ENCODE measurements at regions not wholly inside any gene's neighbourhood (a gene's known extent, or its start where the extent isn't known, plus 50 kb on each side); places are given as distances from the start of the nearest gene placed in this dataset.
"Not testable (repeated sequence)": the region's sequence is repeated elsewhere in the genome, so short reads cannot be mapped to it uniquely, and the experiment has no call there.

GRCh38 chr2:49845021-49845420 is 690.7 kb upstream of the FSHR start:
- DNase-seq (ENCODE audit: low read depth), result no peak
- H3K4me3 ChIP-seq (ENCODE audit: low read depth, low read length), result no peak overlapping the region
- no peak for TF ChIP-seq CTCF (IDR thresholded peaks at IDR 0.05; ENCODE audit: insufficient read depth, low read depth, low read length, missing control alignments)

- DNase-seq (ENCODE audit: low read depth); H3K4me3 ChIP-seq (ENCODE audit: low read depth, low read length): not testable (repeated sequence)
Observed at GRCh38 chr2:49844113-49844512, 689.8 kb upstream of the FSHR start.

GRCh38 chr2:49843314-49843713 is 689.0 kb upstream of the FSHR start:
- H3K4me3 ChIP-seq (ENCODE audit: low read depth, low read length), result no peak overlapping the region
- DNase-seq (ENCODE audit: low read depth), result no peak
- peak; percentile 15 for TF ChIP-seq CTCF (IDR thresholded peaks at IDR 0.05; ENCODE audit: insufficient read depth, low read depth, low read length, missing control alignments)

GRCh38 chr2:49840428-49840975 is 686.2 kb upstream of the FSHR start:
- DNase-seq (ENCODE audit: low read depth), result no peak
- TF ChIP-seq CTCF (IDR thresholded peaks at IDR 0.05; ENCODE audit: insufficient read depth, low read depth, low read length, missing control alignments), result no peak

GRCh38 chr2:49839818-49840217 is 685.5 kb upstream of the FSHR start:
- no peak for TF ChIP-seq CTCF (IDR thresholded peaks at IDR 0.05; ENCODE audit: insufficient read depth, low read depth, low read length, missing control alignments)
- DNase-seq (ENCODE audit: low read depth), result no peak
- no peak overlapping the region for H3K4me3 ChIP-seq (ENCODE audit: low read depth, low read length)

More at GRCh38 chr2:49840428-49840975, 686.2 kb upstream of the FSHR start:
- H3K4me3 ChIP-seq (ENCODE audit: low read depth, low read length), result no peak overlapping the region

- TF ChIP-seq CTCF (IDR thresholded peaks at IDR 0.05; ENCODE audit: insufficient read depth, low read depth, low read length, missing control alignments), result no peak
- no peak for DNase-seq (ENCODE audit: low read depth)
- H3K4me3 ChIP-seq (ENCODE audit: low read depth, low read length), result no peak overlapping the region
Observed at GRCh38 chr2:49837561-49838293, 683.4 kb upstream of the FSHR start.

- no peak overlapping the region for H3K4me3 ChIP-seq (ENCODE audit: low read depth, low read length)
- TF ChIP-seq CTCF (IDR thresholded peaks at IDR 0.05; ENCODE audit: insufficient read depth, low read depth, low read length, missing control alignments), result no peak
- DNase-seq (ENCODE audit: low read depth), result no peak
Observed at GRCh38 chr2:49836017-49836416, 681.7 kb upstream of the FSHR start.
